GM12865 (cell line): ENCODE measurements at regions not wholly inside any gene's neighbourhood (a gene's known extent, or its start where the extent isn't known, plus 50 kb on each side); places are given as distances from the start of the nearest gene placed in this dataset.
"Not testable (repeated sequence)": the region's sequence is repeated elsewhere in the genome, so short reads cannot be mapped to it uniquely, and the experiment has no call there.

Experiments used
- DNase-seq: peaks from one replicate; pipeline ENCODE4 v3.0.0; 2010; ENCODE audit warnings: low read depth
- H3K4me3 ChIP-seq: 2 replicates; pipeline ENCODE4 v1.5.1; 2011; ENCODE audit warnings: mild to moderate bottlenecking, low read depth, low read length, control low read depth
- TF ChIP-seq, protein P1 (sequence below): IDR thresholded peaks from 2 replicates; pipeline ENCODE4 v1.5.1; 2011; ENCODE audit warnings: low read length, control low read depth, low read depth, inconsistent platforms; ENCODE audit not compliant: insufficient read depth; ENCODE audit errors: missing control alignments

DNA sequence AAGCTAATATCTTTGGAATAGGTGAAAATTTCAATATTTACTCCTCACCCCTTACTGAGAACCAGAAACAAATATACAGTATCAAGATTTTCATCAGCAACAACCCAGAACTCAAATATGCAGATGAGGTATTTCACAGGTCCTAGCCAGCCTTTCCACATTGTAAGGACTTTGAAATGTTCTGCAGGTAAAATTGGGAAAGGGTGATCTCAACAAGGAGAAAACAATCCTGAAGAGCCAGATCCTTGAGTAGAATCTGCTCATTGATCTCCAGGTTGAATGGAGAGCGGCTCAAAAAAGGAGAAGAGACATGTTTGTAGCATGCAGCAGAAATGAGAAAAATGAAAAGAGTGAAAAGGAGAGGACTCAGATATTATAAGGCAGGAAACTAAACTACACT lies 493.3 kb upstream of the NAALADL2 start:
- TF ChIP-seq, protein P1, sequence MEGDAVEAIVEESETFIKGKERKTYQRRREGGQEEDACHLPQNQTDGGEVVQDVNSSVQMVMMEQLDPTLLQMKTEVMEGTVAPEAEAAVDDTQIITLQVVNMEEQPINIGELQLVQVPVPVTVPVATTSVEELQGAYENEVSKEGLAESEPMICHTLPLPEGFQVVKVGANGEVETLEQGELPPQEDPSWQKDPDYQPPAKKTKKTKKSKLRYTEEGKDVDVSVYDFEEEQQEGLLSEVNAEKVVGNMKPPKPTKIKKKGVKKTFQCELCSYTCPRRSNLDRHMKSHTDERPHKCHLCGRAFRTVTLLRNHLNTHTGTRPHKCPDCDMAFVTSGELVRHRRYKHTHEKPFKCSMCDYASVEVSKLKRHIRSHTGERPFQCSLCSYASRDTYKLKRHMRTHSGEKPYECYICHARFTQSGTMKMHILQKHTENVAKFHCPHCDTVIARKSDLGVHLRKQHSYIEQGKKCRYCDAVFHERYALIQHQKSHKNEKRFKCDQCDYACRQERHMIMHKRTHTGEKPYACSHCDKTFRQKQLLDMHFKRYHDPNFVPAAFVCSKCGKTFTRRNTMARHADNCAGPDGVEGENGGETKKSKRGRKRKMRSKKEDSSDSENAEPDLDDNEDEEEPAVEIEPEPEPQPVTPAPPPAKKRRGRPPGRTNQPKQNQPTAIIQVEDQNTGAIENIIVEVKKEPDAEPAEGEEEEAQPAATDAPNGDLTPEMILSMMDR: no peak
- DNase-seq: no peak
- H3K4me3 ChIP-seq: no peak overlapping the region

DNA sequence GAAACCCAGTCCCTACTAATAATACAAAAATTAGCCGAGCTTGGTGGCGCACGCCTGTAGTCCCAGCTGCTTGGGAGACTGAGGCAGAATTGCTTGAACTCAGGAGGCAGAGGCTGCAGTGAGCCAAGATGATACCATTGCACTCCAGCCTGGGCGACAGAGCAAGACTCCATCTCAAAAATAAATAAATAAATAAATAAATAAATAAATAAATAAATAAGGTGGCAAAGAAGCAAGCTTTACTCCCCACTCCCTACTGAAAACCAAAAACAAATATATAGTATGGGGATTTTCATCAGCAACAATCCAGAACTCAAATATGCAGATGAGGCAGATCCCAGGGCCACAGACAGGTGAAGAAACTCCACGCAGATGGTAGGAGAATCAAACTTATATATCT lies 492.2 kb upstream of the NAALADL2 start:
- not testable (repeated sequence) for H3K4me3 ChIP-seq, DNase-seq

DNA sequence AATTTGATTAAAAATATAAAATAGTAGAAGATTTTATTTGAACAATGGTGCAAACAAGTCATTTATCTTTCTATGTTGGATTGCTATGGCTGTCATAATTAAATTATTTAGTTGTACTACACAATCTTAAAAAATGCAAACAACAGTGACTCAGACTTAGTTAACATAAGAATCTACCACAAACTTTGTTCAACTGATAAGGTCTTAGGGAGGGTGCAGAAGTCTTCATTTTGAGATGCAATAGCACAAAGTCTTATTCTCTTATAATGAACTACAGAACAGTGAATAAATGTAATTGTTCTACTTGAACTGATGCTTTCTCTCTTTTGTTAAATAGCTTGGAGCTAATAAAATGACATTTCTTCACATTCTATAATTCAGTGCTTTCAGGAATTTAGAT lies 482.8 kb upstream of the NAALADL2 start:
- H3K4me3 ChIP-seq: no peak overlapping the region
- no peak for DNase-seq
- TF ChIP-seq, protein P1: no peak

DNA sequence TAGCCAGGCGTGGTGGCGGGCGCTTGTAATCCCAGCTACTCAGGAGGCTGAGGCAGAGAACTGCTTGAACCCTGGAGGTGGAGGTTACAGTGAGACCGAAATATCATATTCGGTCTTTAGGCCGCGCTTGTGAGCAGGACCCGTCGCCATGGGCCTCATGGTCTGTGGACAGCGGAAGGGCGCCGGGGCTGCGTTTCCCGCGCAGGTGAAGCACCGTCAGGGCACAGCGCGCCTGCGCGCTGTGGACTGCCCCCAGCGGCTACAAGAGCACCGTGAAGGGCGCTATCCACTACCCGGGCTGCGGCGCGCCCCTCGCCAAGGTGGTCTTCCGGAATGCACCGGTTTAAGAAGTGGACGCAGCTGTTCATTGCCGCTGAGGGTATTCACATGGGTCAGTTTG lies 482.0 kb upstream of the NAALADL2 start:
- no peak overlapping the region for H3K4me3 ChIP-seq
- TF ChIP-seq, protein P1: no peak
- DNase-seq: no peak

DNA sequence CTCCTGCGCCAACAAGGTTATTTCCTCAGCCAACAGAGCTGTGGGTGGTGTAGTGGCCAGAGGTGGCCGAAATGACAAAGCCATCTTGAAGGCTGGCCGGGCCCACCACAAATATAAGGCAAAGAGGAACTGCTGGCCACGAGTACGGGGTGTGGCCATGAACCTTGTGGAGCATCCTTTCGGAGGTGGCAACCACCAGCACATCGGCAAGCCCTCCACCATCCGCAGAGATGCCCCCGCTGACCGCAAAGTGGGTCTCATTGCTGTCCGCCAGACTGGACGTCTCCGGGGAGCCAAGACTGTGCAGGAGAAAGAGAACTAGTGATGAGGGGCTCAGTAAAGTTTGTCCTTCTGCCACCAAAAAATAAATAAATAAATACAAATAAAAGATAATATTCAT lies 481.4 kb upstream of the NAALADL2 start:
- TF ChIP-seq, protein P1: no peak
- no peak for DNase-seq
- H3K4me3 ChIP-seq: no peak overlapping the region

DNA sequence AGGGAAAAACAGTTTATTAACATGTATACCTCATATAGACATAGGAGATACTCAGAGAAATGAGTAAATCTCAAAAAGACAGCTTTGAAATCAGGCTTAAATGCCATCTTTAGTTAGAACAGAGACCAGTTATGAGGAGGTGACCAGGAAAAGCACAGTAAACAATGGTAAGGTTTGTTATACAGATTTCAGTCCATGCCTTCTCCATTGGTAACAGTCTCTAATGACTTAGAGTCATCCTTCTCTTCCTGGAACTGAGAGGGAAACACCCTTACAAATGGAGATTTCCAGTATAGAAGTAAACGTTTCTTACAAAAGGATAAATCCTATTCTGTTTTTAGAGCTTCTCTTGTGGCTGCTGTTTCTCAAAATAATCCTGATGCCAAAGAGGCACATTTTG lies 476.3 kb upstream of the NAALADL2 start:
- TF ChIP-seq, protein P1: no peak
- DNase-seq: no peak
- no peak overlapping the region for H3K4me3 ChIP-seq

DNA sequence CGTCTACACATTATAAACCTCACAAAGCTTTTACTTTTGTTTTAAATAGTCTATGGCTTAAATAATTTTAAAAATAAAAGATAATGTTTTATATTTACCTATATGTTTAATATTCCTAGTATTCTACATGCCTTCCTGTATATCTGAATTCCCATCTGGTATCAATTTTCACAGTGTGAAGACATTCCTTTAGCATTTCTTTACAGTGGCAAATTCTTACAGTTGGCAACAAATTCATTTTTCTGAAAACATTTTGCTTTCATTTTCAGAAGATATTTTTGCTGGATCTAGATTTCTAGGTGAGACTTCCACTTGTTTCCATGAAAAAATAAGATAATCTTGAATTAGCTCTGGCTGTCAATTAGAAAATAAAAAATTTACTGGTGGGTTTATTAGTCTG lies 471.4 kb upstream of the NAALADL2 start:
- TF ChIP-seq, protein P1: no peak
- DNase-seq: no peak
- no peak overlapping the region for H3K4me3 ChIP-seq
